ENCODE measurements at regions not wholly inside any gene's neighbourhood (a gene's known extent, or its start where the extent isn't known, plus 50 kb on each side); places are given as distances from the start of the nearest gene placed in this dataset.

GRCh38 chr3:177703788-177704187 is 506.5 kb upstream of the TBL1XR1 start:
- no peak for TF ChIP-seq CTCF (IDR thresholded peaks at IDR 0.05)
- no peak for TF ChIP-seq POLR2A (IDR thresholded peaks at IDR 0.05)

All from adrenal gland (tissue), 5 donors.